H1 (cell line): ENCODE measurements at regions not wholly inside any gene's neighbourhood (a gene's known extent, or its start where the extent isn't known, plus 50 kb on each side); places are given as distances from the start of the nearest gene placed in this dataset.

Source experiments
- CTCF ChIA-PET: fragments of 300-600 bp; sonication (Branson Sonifier 250); formaldehyde crosslinking; loops from one replicate; lab custom pipeline; 2021; ENCODE audit not compliant: partially characterized antibody; lab: Charles Lee
- POLR2A ChIA-PET: fragments of 300-600 bp; sonication (Branson Sonifier 250); formaldehyde crosslinking; loops from one replicate; lab custom pipeline; 2021; ENCODE audit warnings: inconsistent platforms; ENCODE audit not compliant: partially characterized antibody; lab: Charles Lee
- DNase-seq, 2 experiments: peaks; one replicate each; pipeline versions ENCODE4 v3.0.0 to v3.0.0-alpha.2; 2010 to 2022; ENCODE audit warnings: low spot score in 2 of 2, low read depth in 1 of 2, mixed read lengths in 1 of 2
- FAIRE-seq: peaks from 2 replicates; lab custom pipeline; 2011; peaks lifted over from hg19 to GRCh38; lab: Jason Lieb, UNC
- H2AFZ ChIP-seq: 2 replicates; pipeline ENCODE4 v1.8.1; 2012; ENCODE audit warnings: low read length, inconsistent platforms
- H2AK5ac ChIP-seq: 2 replicates; pipeline ENCODE4 v1.6.1; 2013; ENCODE audit warnings: low read depth, low read length
- H2BK120ac ChIP-seq: replicated peaks from 2 replicates; pipeline ENCODE3; 2013; ENCODE audit warnings: low read depth, low read length, inconsistent platforms
- H2BK12ac ChIP-seq: 2 replicates; pipeline ENCODE4 v1.6.1; 2013; ENCODE audit warnings: low read depth, low read length
- H2BK15ac ChIP-seq: 2 replicates; pipeline ENCODE4 v1.6.1; 2013; ENCODE audit warnings: low read length
- H2BK20ac ChIP-seq: 2 replicates; pipeline ENCODE4 v1.6.1; 2013; ENCODE audit warnings: low read length
- H2BK5ac ChIP-seq: 2 replicates; pipeline ENCODE4 v1.6.1; 2013; ENCODE audit warnings: low read depth, low read length
- H3K14ac ChIP-seq: 2 replicates; pipeline ENCODE4 v1.6.1; 2013; ENCODE audit warnings: inconsistent platforms; ENCODE audit not compliant: insufficient read length
- H3K18ac ChIP-seq: 2 replicates; pipeline ENCODE4 v1.6.1; 2013; ENCODE audit warnings: low read length; ENCODE audit errors: extremely low read depth
- H3K23ac ChIP-seq: 2 replicates; pipeline ENCODE4 v1.6.1; 2013; ENCODE audit warnings: inconsistent platforms; ENCODE audit not compliant: insufficient read length
- H3K23me2 ChIP-seq: 2 replicates; pipeline ENCODE4 v1.6.1; 2013; ENCODE audit warnings: low read depth, low read length
- H3K27ac ChIP-seq: 2 replicates; pipeline ENCODE4 v1.6.1; 2011; ENCODE audit warnings: low read depth, low read length, inconsistent platforms
- H3K27me3 ChIP-seq, 4 experiments: replicated peaks in 1 of 4; 1 replicate in 1 of 4; 2 replicates in 3 of 4; pipeline versions ENCODE4 v1.6.1 to v1.8.1; 2011 to 2013; ENCODE audit warnings: low read length in 3 of 4, mild to moderate bottlenecking in 3 of 4, inconsistent platforms in 2 of 4, mixed read lengths in 2 of 4, moderate library complexity in 1 of 4; ENCODE audit not compliant: control insufficient read depth in 3 of 4, insufficient read depth in 3 of 4; ENCODE audit errors: extremely low read depth in 1 of 4
- H3K36me3 ChIP-seq, 4 experiments: 2 replicates each; pipeline versions ENCODE4 v1.6.1 to v1.8.1; 2011 to 2013; ENCODE audit warnings: mild to moderate bottlenecking in 4 of 4, low read length in 3 of 4, moderate library complexity in 2 of 4, control low read depth in 1 of 4, inconsistent platforms in 1 of 4; ENCODE audit not compliant: insufficient read depth in 4 of 4, control insufficient read depth in 2 of 4
- H3K4ac ChIP-seq: replicated peaks from 2 replicates; pipeline ENCODE3; 2013; ENCODE audit warnings: low read length, low read depth, mixed read lengths, inconsistent platforms; ENCODE audit not compliant: insufficient read length
- H3K4me1 ChIP-seq, 4 experiments: replicated peaks in 1 of 4; 1 replicate in 1 of 4; 2 replicates in 3 of 4; pipeline versions ENCODE4 v1.6.1 to v1.8.1; 2011 to 2013; ENCODE audit warnings: low read length in 3 of 4, inconsistent platforms in 2 of 4, mixed read lengths in 1 of 4; ENCODE audit not compliant: insufficient read depth in 4 of 4, control insufficient read depth in 3 of 4
- H3K4me2 ChIP-seq, 2 experiments: 2 replicates each; pipeline versions ENCODE4 v1.6.1 to v1.8.1; 2011 to 2013; ENCODE audit warnings: low read depth in 2 of 2, low read length in 2 of 2, control low read depth in 1 of 2, inconsistent platforms in 1 of 2, mild to moderate bottlenecking in 1 of 2; ENCODE audit not compliant: insufficient read depth in 1 of 2
- H3K4me3 ChIP-seq, 4 experiments: fragments of 200-600, 300-600 bp in 1 of 4; sonication (generic), shearing (Covaris generic), sonication (Bioruptor Twin) in 1 of 4; 2 replicates each; pipeline versions ENCODE4 v1.5.1 to v1.8.1; 2011 to 2016; ENCODE audit warnings: low read length in 4 of 4, low read depth in 3 of 4, control low read depth in 2 of 4, inconsistent platforms in 2 of 4, mild to moderate bottlenecking in 2 of 4, mixed read lengths in 1 of 4, moderate library complexity in 1 of 4; ENCODE audit not compliant: insufficient read depth in 2 of 4; ENCODE audit errors: extremely low read depth in 1 of 4
- H3K56ac ChIP-seq: replicated peaks from 2 replicates; pipeline ENCODE3; 2013; ENCODE audit warnings: low read depth, mild to moderate bottlenecking, mixed read lengths, low read length, inconsistent platforms; ENCODE audit not compliant: insufficient read length
- H3K79me1 ChIP-seq: 2 replicates; pipeline ENCODE4 v1.6.1; 2013; ENCODE audit warnings: low read depth, low read length, control low read depth
- H3K79me2 ChIP-seq, 2 experiments: 2 replicates each; pipeline versions ENCODE4 v1.6.1 to v1.8.1; 2012 to 2013; ENCODE audit warnings: low read length in 2 of 2, mild to moderate bottlenecking in 2 of 2, inconsistent platforms in 1 of 2; ENCODE audit not compliant: insufficient read depth in 2 of 2, control insufficient read depth in 1 of 2
- H3K9ac ChIP-seq, 4 experiments: replicated peaks in 1 of 4; 1 replicate in 1 of 4; 2 replicates in 3 of 4; pipeline versions ENCODE4 v1.6.1 to v1.8.1; 2011 to 2013; ENCODE audit warnings: low read depth in 3 of 4, low read length in 3 of 4, control low read depth in 2 of 4, mild to moderate bottlenecking in 2 of 4, moderate library complexity in 2 of 4, inconsistent platforms in 1 of 4; ENCODE audit errors: extremely low read depth in 1 of 4
- H3K9me3 ChIP-seq, 2 experiments: 2 replicates each; pipeline versions ENCODE4 v1.6.1 to v1.8.1; 2012 to 2013; ENCODE audit warnings: mild to moderate bottlenecking in 2 of 2, moderate library complexity in 2 of 2, control low read depth in 1 of 2, inconsistent platforms in 1 of 2, low read depth in 1 of 2, low read length in 1 of 2, mixed read lengths in 1 of 2; ENCODE audit not compliant: insufficient read depth in 2 of 2
- H4K20me1 ChIP-seq, 2 experiments: replicated peaks in 1 of 2; 2 replicates each; pipeline versions ENCODE3 to v1.8.1; 2011 to 2013; ENCODE audit warnings: inconsistent platforms in 2 of 2, low read length in 2 of 2, mild to moderate bottlenecking in 1 of 2; ENCODE audit not compliant: insufficient read depth in 2 of 2, control insufficient read depth in 1 of 2
- H4K5ac ChIP-seq: 2 replicates; pipeline ENCODE4 v1.6.1; 2013; ENCODE audit warnings: low read length, low read depth, mixed read lengths, inconsistent platforms; ENCODE audit not compliant: insufficient read length
- H4K8ac ChIP-seq: 2 replicates; pipeline ENCODE4 v1.8.0; 2013; ENCODE audit warnings: mild to moderate bottlenecking, moderate library complexity, low read length, inconsistent platforms; ENCODE audit not compliant: insufficient read depth; ENCODE audit errors: extremely low read depth
- H4K91ac ChIP-seq: replicated peaks from 2 replicates; pipeline ENCODE3; 2013; ENCODE audit warnings: low read length, mixed read lengths, inconsistent platforms; ENCODE audit not compliant: insufficient read length
- CBX5 ChIP-seq: fragments of 300-800, 300-1000 bp; sonication (generic); IDR thresholded peaks from 2 replicates; pipeline ENCODE4 v1.7.1; 2016; ENCODE audit warnings: antibody characterized with exemption, low read length, low read depth
- CREB1 ChIP-seq: IDR thresholded peaks from 2 replicates; pipeline ENCODE4 v1.6.1; 2012; ENCODE audit warnings: inconsistent platforms
- CTBP2 ChIP-seq: IDR thresholded peaks from 2 replicates; pipeline ENCODE4 v1.7.0; 2011; ENCODE audit warnings: borderline replicate concordance, mild to moderate bottlenecking, moderate library complexity, mixed read lengths, low read length; ENCODE audit not compliant: insufficient read depth, insufficient read length
- GABPA ChIP-seq: IDR thresholded peaks from 2 replicates; pipeline ENCODE4 v1.6.1; 2011; ENCODE audit warnings: mild to moderate bottlenecking, low read length, moderate library complexity, borderline replicate concordance; ENCODE audit not compliant: insufficient read depth
- HDAC2 ChIP-seq, 2 experiments: fragments of 300-600 bp in 1 of 2; sonication (generic) in 1 of 2; IDR thresholded peaks; 2 replicates each; pipeline ENCODE4 v1.6.1; 2011 to 2012; ENCODE audit warnings: low read depth in 2 of 2, low read length in 2 of 2, mild to moderate bottlenecking in 2 of 2, moderate library complexity in 2 of 2, borderline replicate concordance in 1 of 2, inconsistent platforms in 1 of 2
- KDM1A ChIP-seq: fragments of 200-600, 300-600 bp; sonication (generic); IDR thresholded peaks from 2 replicates; pipeline ENCODE4 v1.7.1; 2016; ENCODE audit warnings: mild to moderate bottlenecking, low read length, borderline replicate concordance
- MAFK ChIP-seq: IDR thresholded peaks from 2 replicates; pipeline ENCODE4 v1.6.1; 2012; ENCODE audit warnings: low read depth, mild to moderate bottlenecking, improper control_type of control experiment, low read length
- PHF8 ChIP-seq: fragments of 200-600 bp; sonication (generic); conservative IDR thresholded peaks from 2 replicates; pipeline ENCODE4 v1.7.1; 2012; ENCODE audit warnings: low read depth, mild to moderate bottlenecking, inconsistent platforms, low read length, moderate library complexity
- POLR2A ChIP-seq, 2 experiments: IDR thresholded peaks; 1 replicate in 1 of 2; 2 replicates in 1 of 2; pipeline ENCODE4 v1.6.1; 2011; ENCODE audit warnings: low read depth in 2 of 2, low read length in 2 of 2, mild to moderate bottlenecking in 2 of 2; ENCODE audit errors: control extremely low read depth in 1 of 2
- POU5F1 ChIP-seq: IDR thresholded peaks from 2 replicates; pipeline ENCODE4 v1.6.1; 2011; ENCODE audit warnings: low read depth, mild to moderate bottlenecking, low read length, moderate library complexity
- RFX5 ChIP-seq: IDR thresholded peaks from 2 replicates; pipeline ENCODE4 v1.6.1; 2011; ENCODE audit warnings: low read depth, low read length, improper control_type of control experiment, borderline replicate concordance
- RNF2 ChIP-seq: fragments of 200-900, 300-1000 bp; sonication (generic); IDR thresholded peaks from 2 replicates; pipeline ENCODE4 v1.7.1; 2016; ENCODE audit warnings: borderline replicate concordance, low read depth, mild to moderate bottlenecking, antibody characterized with exemption, low read length; ENCODE audit not compliant: poor library complexity, severe bottlenecking; ENCODE audit errors: missing control alignments
- SP1 ChIP-seq: IDR thresholded peaks from 2 replicates; pipeline ENCODE4 v1.6.1; 2011; ENCODE audit warnings: low read depth, low read length
- SP4 ChIP-seq: IDR thresholded peaks from 2 replicates; pipeline ENCODE4 v1.6.1; 2012; ENCODE audit warnings: low read length, inconsistent platforms
- SRF ChIP-seq: IDR thresholded peaks from 2 replicates; pipeline ENCODE4 v1.6.1; 2011; ENCODE audit warnings: mild to moderate bottlenecking, low read depth, low read length, moderate library complexity
- WGBS, 2 experiments: shearing (Covaris generic) in 1 of 2; methylation state at CpG; one replicate each; pipeline versions ENCODE4 v1.1.6 to v1.1.7; 2013 to 2015; ENCODE audit warnings: low lambda C conversion rate in 2 of 2, mixed read lengths in 2 of 2, inconsistent platforms in 1 of 2, low coverage in 1 of 2, missing lambda C conversion rate in 1 of 2; ENCODE audit not compliant: insufficient replicate concordance in 2 of 2, insufficient coverage in 1 of 2, insufficient read length in 1 of 2; ENCODE audit errors: extremely low coverage in 1 of 2, missing lambda C conversion rate in 1 of 2; 5-methylcytosine and 5-hydroxymethylcytosine counted together

DNA sequence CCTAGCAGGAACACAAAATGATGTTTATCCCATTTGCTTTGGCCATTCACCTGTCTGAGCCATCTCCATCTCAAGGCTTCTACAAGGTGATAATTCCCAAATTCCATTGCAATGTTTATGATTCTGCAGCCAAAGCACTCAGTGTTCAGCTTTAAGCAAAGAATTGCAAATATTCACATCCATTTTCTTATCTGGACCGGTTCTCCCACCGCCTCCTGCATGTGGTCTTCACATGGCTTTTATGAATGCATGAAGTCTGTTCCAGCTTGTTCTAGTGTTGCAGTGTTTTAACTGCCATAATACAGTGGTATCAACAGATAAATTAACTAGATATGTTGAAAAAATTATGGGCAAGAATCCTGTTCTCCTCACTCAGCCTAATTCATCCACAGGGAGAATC is 443.0 kb upstream of the KLF4 start:
- no peak overlapping the region for H3K14ac ChIP-seq
- no peak for TF ChIP-seq POU5F1
- no peak for TF ChIP-seq RNF2
- no peak for TF ChIP-seq POLR2A (IDR thresholded peaks at IDR 0.05; ENCODE audit: control extremely low read depth in 1 of 2, low read depth in 2 of 2, low read length in 2 of 2)
- no peak for TF ChIP-seq GABPA
- no peak for TF ChIP-seq SP1
- no peak for TF ChIP-seq SP4
- TF ChIP-seq KDM1A, result no peak
- no peak for TF ChIP-seq MAFK
- TF ChIP-seq SRF, result no peak
- no peak for TF ChIP-seq HDAC2 (IDR thresholded peaks at IDR 0.05; ENCODE audit: borderline replicate concordance in 1 of 2, low read depth in 2 of 2, low read length in 2 of 2)
- no peak for TF ChIP-seq PHF8
- TF ChIP-seq CREB1, result no peak
- TF ChIP-seq RFX5, result no peak
- TF ChIP-seq CTBP2, result no peak
- TF ChIP-seq CBX5, result no peak
- H3K79me1 ChIP-seq, result no peaks in the 10 kb centered on the region
- H2BK15ac ChIP-seq, result no peak overlapping the region
- no peak overlapping the region for H3K4ac ChIP-seq
- H4K91ac ChIP-seq, result no peak overlapping the region
- no peaks in the 10 kb centered on the region for H3K79me2 ChIP-seq
- no peak for DNase-seq
- H2BK5ac ChIP-seq, result no peak overlapping the region
- no peak overlapping the region for H3K27ac ChIP-seq
- H3K23ac ChIP-seq, result no peak overlapping the region
- H3K4me1 ChIP-seq, result no peaks in the 10 kb centered on the region
- ChIA-PET POLR2A (no interaction called here), CTCF (no interaction called here)
- no peak overlapping the region for H3K9ac ChIP-seq
- H3K56ac ChIP-seq, result no peak overlapping the region
- no peak overlapping the region for H3K18ac ChIP-seq
- 100% methylated on average over 2 of the region's 2 CpGs; no CpG with 5 or more reads in 1 of the 2 experiments for WGBS, 2 experiments
- H3K9me3 ChIP-seq, result no peaks in the 10 kb centered on the region
- no peaks in the 10 kb centered on the region for H4K20me1 ChIP-seq
- no peaks in the 10 kb centered on the region for H3K23me2 ChIP-seq
- H3K27me3 ChIP-seq, result no peaks in the 10 kb centered on the region
- H2BK20ac ChIP-seq, result no peak overlapping the region
- no peak overlapping the region for H4K8ac ChIP-seq
- no peaks in the 10 kb centered on the region for H3K36me3 ChIP-seq
- no peak overlapping the region for H4K5ac ChIP-seq
- H3K4me3 ChIP-seq, result no peak overlapping the region
- H3K4me2 ChIP-seq, result no peak overlapping the region
- H2BK12ac ChIP-seq, result no peak overlapping the region
- no peak overlapping the region for H2BK120ac ChIP-seq
- no peak for FAIRE-seq
- H2AK5ac ChIP-seq, result no peak overlapping the region
- no peak overlapping the region for H2AFZ ChIP-seq
